ENCODE measurements at regions not wholly inside any gene's neighbourhood (a gene's known extent, or its start where the extent isn't known, plus 50 kb on each side); places are given as distances from the start of the nearest gene placed in this dataset.
A peak's percentile ranks its signal among the peaks of the same experiment; 100 is the strongest.

GRCh38 chr6:148650941-148651505 is 95.8 kb upstream of the UST start:
- Histone ChIP-seq H3K27ac (no peak overlapping the region), H3K36me3 (no peaks in the 10 kb centered on the region), H3K4me3 (no peak overlapping the region), H3K4me1 (no peaks in the 10 kb centered on the region), H3K27me3 (no peaks in the 10 kb centered on the region), H3K9me3 (no peaks in the 10 kb centered on the region)
- no peak for DNase-seq (ENCODE audit: low spot score)
- no peak for TF ChIP-seq CTCF (IDR thresholded peaks at IDR 0.05)

- H3K27ac ChIP-seq: no peak overlapping the region
- H3K27me3 ChIP-seq: no peaks in the 10 kb centered on the region
- TF ChIP-seq CTCF (IDR thresholded peaks at IDR 0.05): no peak
- H3K36me3 ChIP-seq: no peaks in the 10 kb centered on the region
- no peak overlapping the region for H3K4me3 ChIP-seq
- H3K4me1 ChIP-seq: no peaks in the 10 kb centered on the region
- no peaks in the 10 kb centered on the region for H3K9me3 ChIP-seq
- DNase-seq (ENCODE audit: low spot score): no peak
These were observed 94.6 kb upstream of the UST start for GRCh38 chr6:148652205-148652604.

DNA sequence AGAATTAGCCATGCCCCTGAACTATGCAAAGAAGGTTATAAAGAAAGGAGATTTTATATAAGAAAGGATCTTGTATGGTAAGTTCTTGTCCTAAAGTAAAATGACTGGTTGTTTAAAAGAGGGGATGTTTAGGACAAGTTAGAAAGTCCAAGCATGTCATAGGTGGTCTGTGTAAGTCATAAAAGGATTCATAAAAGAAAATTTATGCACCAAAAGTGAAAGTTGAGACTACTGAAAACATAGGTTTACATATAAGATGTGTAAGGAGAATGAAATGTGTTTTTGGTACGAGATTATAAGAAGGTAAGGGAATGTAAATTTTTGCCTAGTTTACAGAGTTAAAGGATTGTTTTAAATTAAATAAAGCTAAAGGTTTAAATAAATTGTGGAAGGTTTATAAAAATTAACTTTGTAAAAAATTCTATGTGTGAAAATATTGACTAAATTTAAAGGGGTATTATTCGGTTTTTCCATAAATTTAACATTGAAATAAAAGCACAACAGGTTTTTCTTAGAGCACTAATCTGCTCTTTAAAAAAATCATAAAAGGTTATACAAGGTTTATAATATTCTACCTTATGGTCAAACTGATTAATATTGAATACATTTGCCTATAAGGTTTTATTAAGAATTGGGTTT is 93.6 kb upstream of the UST start:
- no peaks in the 10 kb centered on the region for H3K4me1 ChIP-seq
- H3K4me3 ChIP-seq: no peak overlapping the region
- no peaks in the 10 kb centered on the region for H3K36me3 ChIP-seq
- H3K27me3 ChIP-seq: no peaks in the 10 kb centered on the region
- H3K27ac ChIP-seq: no peak overlapping the region
- DNase-seq (ENCODE audit: low spot score): no peak
- no peak for TF ChIP-seq CTCF (IDR thresholded peaks at IDR 0.05)
- no peaks in the 10 kb centered on the region for H3K9me3 ChIP-seq

DNA sequence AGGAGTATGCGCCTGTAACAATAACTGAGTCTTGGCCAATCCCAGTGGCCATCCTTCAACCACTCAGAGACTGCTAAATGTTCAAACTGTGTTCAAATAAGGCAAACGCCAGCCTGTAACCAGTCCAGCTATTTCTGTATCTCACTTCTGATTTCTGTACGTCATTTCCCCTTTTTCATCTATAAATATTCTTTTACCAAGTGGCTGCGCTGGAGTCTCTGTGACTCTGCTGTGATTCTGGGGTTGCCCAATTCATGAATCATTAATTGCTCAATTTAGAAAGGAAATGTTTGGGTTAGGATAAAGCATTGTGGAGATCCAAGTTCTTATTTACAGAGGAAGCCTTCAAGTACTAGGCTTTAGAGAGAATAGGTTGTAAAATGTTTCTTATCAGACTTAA is 89.8 kb upstream of the UST start:
- Histone ChIP-seq H3K4me3 (no peak overlapping the region), H3K27ac (peak overlapping the region in 1 of 2 donors; percentile 26), H3K36me3 (no peaks in the 10 kb centered on the region), H3K9me3 (no peaks in the 10 kb centered on the region), H3K27me3 (no peaks in the 10 kb centered on the region), H3K4me1 (no peaks in the 10 kb centered on the region)
- DNase-seq (ENCODE audit: low spot score): peak; percentile 64
- no peak for TF ChIP-seq CTCF (IDR thresholded peaks at IDR 0.05)

- Histone ChIP-seq H3K36me3 (no peaks in the 10 kb centered on the region), H3K9me3 (no peaks in the 10 kb centered on the region), H3K27ac (no peak overlapping the region), H3K27me3 (no peaks in the 10 kb centered on the region), H3K4me3 (no peak overlapping the region), H3K4me1 (no peaks in the 10 kb centered on the region)
- TF ChIP-seq CTCF (IDR thresholded peaks at IDR 0.05): no peak
- DNase-seq (ENCODE audit: low spot score): no peak
These were observed 88.0 kb upstream of the UST start for GRCh38 chr6:148658681-148659430.
